ENCODE measurements at regions not wholly inside any gene's neighbourhood (a gene's known extent, or its start where the extent isn't known, plus 50 kb on each side); places are given as distances from the start of the nearest gene placed in this dataset.

DNA sequence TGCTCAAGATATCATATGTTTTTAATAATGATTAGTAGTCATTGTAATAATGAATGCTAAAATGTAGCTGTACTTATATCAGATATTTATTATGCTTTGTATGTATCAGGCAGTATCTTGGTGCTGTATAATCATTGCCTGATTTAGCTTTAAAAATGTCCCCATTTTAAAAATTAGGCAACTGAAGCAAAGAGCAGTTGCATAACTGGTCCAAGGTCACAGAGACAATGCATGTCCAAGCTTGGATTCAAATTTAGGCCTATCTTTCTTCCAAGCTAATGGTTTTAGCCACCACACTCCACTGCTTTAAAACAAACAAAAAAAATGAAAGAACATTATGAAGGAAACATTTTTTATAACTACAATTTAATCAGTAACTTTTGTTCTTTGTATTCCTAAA, 725.8 kb upstream of the RAG2 start:
- DNase-seq (ENCODE audit: low spot score) (no peak), FAIRE-seq (no peak)
- intact Hi-C loops (cut with micrococcal nuclease; ENCODE audit: unreplicated experiment): no loop called here

More for the DNA sequence above, 725.8 kb upstream of the RAG2 start:
- no peak overlapping the region for H3K4me2 ChIP-seq (ENCODE audit: low read depth, low read length)
- no peak overlapping the region for H2AFZ ChIP-seq (ENCODE audit: low read length)
- no peak overlapping the region for H3K4me3 ChIP-seq (replicated peaks in 1 of 3; ENCODE audit: insufficient read depth in 1 of 3, low read depth in 2 of 3, low read length in 3 of 3)
- no TSS peak for BruUV-seq (replicated peaks)
- H3K9me3 ChIP-seq (ENCODE audit: low read length): peaks cover 56% of the 10 kb centered on the region
- H3K27ac ChIP-seq (ENCODE audit: extremely low read length, insufficient read depth, low read length): no peak overlapping the region
- ChIA-PET CTCF (ENCODE audit: low intra/inter-chr PET ratio, low total read pairs) (no interaction called here), POLR2A (no interaction called here)
- H3K4me1 ChIP-seq (ENCODE audit: insufficient read depth, low read length): no peaks in the 10 kb centered on the region
- no peaks in the 10 kb centered on the region for H3K36me3 ChIP-seq (replicated peaks in 1 of 2; ENCODE audit: control insufficient read depth in 1 of 2, insufficient read depth in 2 of 2, low read length in 2 of 2)
- H4K20me1 ChIP-seq (ENCODE audit: insufficient read depth, low read length): no peaks in the 10 kb centered on the region
- no peak for ATAC-seq
- TF ChIP-seq MAFK (conservative IDR thresholded peaks at IDR 0.05 in 1 of 2, IDR thresholded peaks at IDR 0.05 in 1 of 2; ENCODE audit: low read length in 2 of 2) (no peak), ZMYM3 (CRISPR knock-in tag; IDR thresholded peaks at IDR 0.05) (no peak), ZNF143 (CRISPR knock-in tag; IDR thresholded peaks at IDR 0.05) (no peak), MBNL3 (CRISPR knock-in tag; conservative IDR thresholded peaks at IDR 0.05) (no peak), MBD4 (IDR thresholded peaks at IDR 0.05; ENCODE audit: borderline replicate concordance, low read length) (no peak), NPAS2 (CRISPR knock-in tag; IDR thresholded peaks at IDR 0.05; ENCODE audit: borderline replicate concordance) (no peak)
- TF ChIP-seq, protein P1, sequence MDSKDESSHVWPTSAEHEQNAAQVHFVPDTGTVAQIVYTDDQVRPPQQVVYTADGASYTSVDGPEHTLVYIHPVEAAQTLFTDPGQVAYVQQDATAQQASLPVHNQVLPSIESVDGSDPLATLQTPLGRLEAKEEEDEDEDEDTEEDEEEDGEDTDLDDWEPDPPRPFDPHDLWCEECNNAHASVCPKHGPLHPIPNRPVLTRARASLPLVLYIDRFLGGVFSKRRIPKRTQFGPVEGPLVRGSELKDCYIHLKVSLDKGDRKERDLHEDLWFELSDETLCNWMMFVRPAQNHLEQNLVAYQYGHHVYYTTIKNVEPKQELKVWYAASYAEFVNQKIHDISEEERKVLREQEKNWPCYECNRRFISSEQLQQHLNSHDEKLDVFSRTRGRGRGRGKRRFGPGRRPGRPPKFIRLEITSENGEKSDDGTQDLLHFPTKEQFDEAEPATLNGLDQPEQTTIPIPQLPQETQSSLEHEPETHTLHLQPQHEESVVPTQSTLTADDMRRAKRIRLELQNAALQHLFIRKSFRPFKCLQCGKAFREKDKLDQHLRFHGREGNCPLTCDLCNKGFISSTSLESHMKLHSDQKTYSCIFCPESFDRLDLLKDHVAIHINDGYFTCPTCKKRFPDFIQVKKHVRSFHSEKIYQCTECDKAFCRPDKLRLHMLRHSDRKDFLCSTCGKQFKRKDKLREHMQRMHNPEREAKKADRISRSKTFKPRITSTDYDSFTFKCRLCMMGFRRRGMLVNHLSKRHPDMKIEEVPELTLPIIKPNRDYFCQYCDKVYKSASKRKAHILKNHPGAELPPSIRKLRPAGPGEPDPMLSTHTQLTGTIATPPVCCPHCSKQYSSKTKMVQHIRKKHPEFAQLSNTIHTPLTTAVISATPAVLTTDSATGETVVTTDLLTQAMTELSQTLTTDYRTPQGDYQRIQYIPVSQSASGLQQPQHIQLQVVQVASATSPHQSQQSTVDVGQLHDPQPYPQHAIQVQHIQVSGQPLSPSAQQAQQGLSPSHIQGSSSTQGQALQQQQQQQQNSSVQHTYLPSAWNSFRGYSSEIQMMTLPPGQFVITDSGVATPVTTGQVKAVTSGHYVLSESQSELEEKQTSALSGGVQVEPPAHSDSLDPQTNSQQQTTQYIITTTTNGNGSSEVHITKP (CRISPR knock-in tag; IDR thresholded peaks at IDR 0.05; ENCODE audit: low read depth): no peak
- TF ChIP-seq, protein P2, sequence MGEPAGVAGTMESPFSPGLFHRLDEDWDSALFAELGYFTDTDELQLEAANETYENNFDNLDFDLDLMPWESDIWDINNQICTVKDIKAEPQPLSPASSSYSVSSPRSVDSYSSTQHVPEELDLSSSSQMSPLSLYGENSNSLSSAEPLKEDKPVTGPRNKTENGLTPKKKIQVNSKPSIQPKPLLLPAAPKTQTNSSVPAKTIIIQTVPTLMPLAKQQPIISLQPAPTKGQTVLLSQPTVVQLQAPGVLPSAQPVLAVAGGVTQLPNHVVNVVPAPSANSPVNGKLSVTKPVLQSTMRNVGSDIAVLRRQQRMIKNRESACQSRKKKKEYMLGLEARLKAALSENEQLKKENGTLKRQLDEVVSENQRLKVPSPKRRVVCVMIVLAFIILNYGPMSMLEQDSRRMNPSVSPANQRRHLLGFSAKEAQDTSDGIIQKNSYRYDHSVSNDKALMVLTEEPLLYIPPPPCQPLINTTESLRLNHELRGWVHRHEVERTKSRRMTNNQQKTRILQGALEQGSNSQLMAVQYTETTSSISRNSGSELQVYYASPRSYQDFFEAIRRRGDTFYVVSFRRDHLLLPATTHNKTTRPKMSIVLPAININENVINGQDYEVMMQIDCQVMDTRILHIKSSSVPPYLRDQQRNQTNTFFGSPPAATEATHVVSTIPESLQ (CRISPR knock-in tag; conservative IDR thresholded peaks at IDR 0.05): no peak
- no peaks in the 10 kb centered on the region for H3K27me3 ChIP-seq (ENCODE audit: control insufficient read depth in 1 of 2, insufficient read depth in 2 of 2, low read length in 2 of 2)
- in situ Hi-C loops (cut with HindIII; ENCODE audit: extremely low pct_ligation_motif_present, low pct_unique_long_range_greater_than_20kb): no loop called here
- no peaks in the 10 kb centered on the region for H3K79me2 ChIP-seq (ENCODE audit: insufficient read depth, low read length)
- no peak overlapping the region for H3K9ac ChIP-seq (ENCODE audit: insufficient read depth, low read depth, low read length)

Measured in HepG2 (cell line).